HCT116 (cell line): ENCODE measurements at regions not wholly inside any gene's neighbourhood (a gene's known extent, or its start where the extent isn't known, plus 50 kb on each side); places are given as distances from the start of the nearest gene placed in this dataset.

Experiments used
- ATAC-seq: fragments of 200-7000 bp; cut with Tn5 transposase; 2 replicates; pipeline ENCODE4 v1.9.1; 2020; ENCODE audit warnings: mild to moderate bottlenecking, moderate library complexity
- BruUV-seq: library from RNA; stranded (reverse); fragments of 400-500 nt; replicated peaks from 2 replicates; lab custom pipeline; 2021; lab: Mats Ljungman, UMichigan
- CTCF ChIA-PET: fragments of 300-600 bp; sonication (Branson Sonifier 250); formaldehyde crosslinking; loops from one replicate; lab custom pipeline; 2021; ENCODE audit warnings: antibody characterized with exemption; lab: Charles Lee
- POLR2A ChIA-PET: fragments of 300-600, 350-600 bp; sonication (Branson Sonifier 250); formaldehyde crosslinking; loops from one replicate; lab custom pipeline; 2021; ENCODE audit warnings: antibody characterized with exemption; lab: Charles Lee
- RAD21 ChIA-PET, 2 experiments: fragments of 300-600 bp; sonication (Branson Sonifier 250); formaldehyde crosslinking; loops; one replicate each; lab custom pipeline; 2023; ENCODE audit warnings: low total read pairs in 2 of 2; ENCODE audit not compliant: uncharacterized antibody in 2 of 2, unreplicated experiment in 2 of 2, low non-redundant PET in 1 of 2; lab: Charles Lee
- DNase-seq: peaks from one replicate; pipeline ENCODE4 v3.0.0-alpha.2; 2010; ENCODE audit warnings: low read depth, low spot score
- H2AFZ ChIP-seq: fragments of 200-600 bp; shearing (Covaris generic), sonication (generic); 2 replicates; pipeline ENCODE4 v1.6.1; 2017; ENCODE audit warnings: low read depth, mixed run types, mixed read lengths, antibody characterized with exemption, low read length; ENCODE audit not compliant: poor library complexity, severe bottlenecking
- H3K27ac ChIP-seq: 2 replicates; pipeline ENCODE4 v1.5.1; 2012; ENCODE audit warnings: low read depth, low read length
- H3K27me3 ChIP-seq: fragments of 200-600 bp; sonication (generic); 2 replicates; pipeline ENCODE4 v1.6.1; 2016; ENCODE audit warnings: mixed run types, low read length, mixed read lengths; ENCODE audit not compliant: insufficient read depth
- H3K36me3 ChIP-seq, 2 experiments: fragments of 200-500 bp in 1 of 2; fragments of 200-600 bp in 1 of 2; sonication (Bioruptor generic) in 1 of 2; sonication (generic) in 1 of 2; 2 replicates each; pipeline versions ENCODE4 v1.5.1 to v1.6.1; 2014 to 2016; ENCODE audit warnings: low read length in 2 of 2, inconsistent platforms in 1 of 2, mixed read lengths in 1 of 2, mixed run types in 1 of 2; ENCODE audit not compliant: insufficient read depth in 2 of 2, control insufficient read depth in 1 of 2
- H3K4me1 ChIP-seq, 2 experiments: fragments of 200-600 bp in 1 of 2; sonication (generic) in 1 of 2; 2 replicates each; pipeline versions ENCODE4 v1.5.1 to v1.6.1; 2012 to 2017; ENCODE audit warnings: low read length in 2 of 2, inconsistent platforms in 1 of 2, mild to moderate bottlenecking in 1 of 2, mixed read lengths in 1 of 2, mixed run types in 1 of 2, moderate library complexity in 1 of 2; ENCODE audit not compliant: insufficient read depth in 2 of 2, control insufficient read depth in 1 of 2
- H3K4me2 ChIP-seq: fragments of 200-600 bp; sonication (generic); 2 replicates; pipeline ENCODE4 v1.6.1; 2017; ENCODE audit warnings: mixed run types, low read length, mixed read lengths
- H3K4me3 ChIP-seq, 2 experiments: fragments of 200-600 bp in 1 of 2; sonication (generic) in 1 of 2; replicated peaks in 1 of 2; 2 replicates each; pipeline ENCODE4 v1.5.1; 2011 to 2016; ENCODE audit warnings: low read length in 2 of 2, control low read depth in 1 of 2, low read depth in 1 of 2, mild to moderate bottlenecking in 1 of 2, mixed read lengths in 1 of 2, mixed run types in 1 of 2
- H3K79me2 ChIP-seq: fragments of 200-600 bp; sonication (generic); 2 replicates; pipeline ENCODE4 v1.6.1; 2017; ENCODE audit warnings: mild to moderate bottlenecking, mixed run types, low read length, moderate library complexity, mixed read lengths; ENCODE audit not compliant: insufficient read depth
- H3K9ac ChIP-seq: fragments of 200-600 bp; sonication (generic); 2 replicates; pipeline ENCODE4 v1.6.1; 2016; ENCODE audit warnings: low read length, mixed read lengths
- H3K9me2 ChIP-seq: fragments of 200-600 bp; sonication (generic), shearing (Covaris generic); 2 replicates; pipeline ENCODE4 v1.6.1; 2017; ENCODE audit warnings: mixed run types, mild to moderate bottlenecking, moderate library complexity; ENCODE audit not compliant: insufficient read depth
- H3K9me3 ChIP-seq, 2 experiments: fragments of 200-500 bp in 1 of 2; fragments of 200-600 bp in 1 of 2; sonication (Bioruptor generic) in 1 of 2; sonication (generic) in 1 of 2; 2 replicates each; pipeline ENCODE4 v1.6.1; 2014 to 2017; ENCODE audit warnings: low read length in 2 of 2, mixed read lengths in 2 of 2, inconsistent platforms in 1 of 2, low read depth in 1 of 2, mild to moderate bottlenecking in 1 of 2, mixed run types in 1 of 2, moderate library complexity in 1 of 2; ENCODE audit not compliant: control insufficient read depth in 1 of 2, insufficient read depth in 1 of 2
- H4K20me1 ChIP-seq: fragments of 200-600 bp; sonication (generic), shearing (Covaris generic); 2 replicates; pipeline ENCODE4 v1.6.1; 2017; ENCODE audit warnings: mixed run types, mild to moderate bottlenecking, moderate library complexity; ENCODE audit not compliant: insufficient read depth
- ATF3 ChIP-seq: IDR thresholded peaks from 2 replicates; pipeline ENCODE4 v1.6.1; 2012
- CBX3 ChIP-seq: IDR thresholded peaks from 2 replicates; pipeline ENCODE4 v1.6.1; 2012; ENCODE audit warnings: low read depth
- CEBPB ChIP-seq: IDR thresholded peaks from 2 replicates; pipeline ENCODE4 v1.6.1; 2012; ENCODE audit warnings: low read depth
- FOSL1 ChIP-seq: IDR thresholded peaks from 2 replicates; pipeline ENCODE4 v1.6.1; 2012; ENCODE audit warnings: low read depth
- JUND ChIP-seq: IDR thresholded peaks from 2 replicates; pipeline ENCODE4 v1.6.1; 2012
- POLR2A ChIP-seq: IDR thresholded peaks from 2 replicates; pipeline ENCODE4 v1.7.0; 2011; ENCODE audit warnings: borderline replicate concordance; ENCODE audit not compliant: insufficient read depth, insufficient read length; ENCODE audit errors: extremely low read depth
- POLR2AphosphoS5 ChIP-seq: IDR thresholded peaks from 2 replicates; pipeline ENCODE4 v1.6.1; 2011; ENCODE audit warnings: mild to moderate bottlenecking, low read depth, low read length, moderate library complexity
- SP1 ChIP-seq: IDR thresholded peaks from 2 replicates; pipeline ENCODE4 v1.6.1; 2012; ENCODE audit warnings: low read depth
- SRF ChIP-seq: IDR thresholded peaks from 2 replicates; pipeline ENCODE4 v1.6.1; 2012; ENCODE audit warnings: low read depth
- YY1 ChIP-seq: IDR thresholded peaks from 2 replicates; pipeline ENCODE4 v1.6.1; 2011; ENCODE audit warnings: low read length, low read depth, moderate library complexity, mild to moderate bottlenecking; ENCODE audit not compliant: insufficient replicate concordance; ENCODE audit errors: extremely low read depth
- ZFX ChIP-seq: fragments of 450-650 bp; IDR thresholded peaks from 2 replicates; pipeline ENCODE4 v1.6.1; 2017
- ZNF274 ChIP-seq: fragments of 200-500 bp; sonication (Bioruptor generic); IDR thresholded peaks from 2 replicates; pipeline ENCODE4 v1.6.1; 2014; ENCODE audit warnings: mild to moderate bottlenecking, low read depth, low read length, inconsistent platforms
- intact Hi-C: fragments of 100-400 bp; cut with micrococcal nuclease; formaldehyde crosslinking; loops from 2 replicates; pipeline ENCODE4 v1.10.0; 2022
- TF ChIP-seq, protein P1 (sequence below): IDR thresholded peaks from 2 replicates; pipeline ENCODE4 v1.6.1; 2012; ENCODE audit warnings: low read depth

DNA sequence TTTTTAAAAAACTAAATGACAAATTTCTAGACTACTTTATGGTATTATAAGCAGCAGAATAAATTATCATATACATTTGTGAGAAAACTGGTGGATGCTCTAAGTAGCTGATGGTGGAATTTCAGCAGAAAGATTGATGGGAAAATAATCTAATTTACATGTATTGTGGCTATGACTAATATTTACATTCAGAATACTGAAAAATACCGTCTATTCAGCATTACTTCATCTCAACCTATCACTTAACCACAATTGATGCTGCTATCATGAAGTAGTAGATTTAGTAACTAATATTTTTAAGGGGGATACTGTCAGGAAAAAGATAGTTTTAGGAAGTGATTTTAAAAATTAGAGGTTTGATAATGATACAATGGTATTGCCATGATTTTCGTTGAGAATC, 137.9 kb downstream of the IFI44 start:
- Histone ChIP-seq H3K79me2 (no peaks in the 10 kb centered on the region), H3K9me3 (no peaks in the 10 kb centered on the region), H4K20me1 (no peaks in the 10 kb centered on the region), H3K27ac (no peak overlapping the region), H3K36me3 (no peaks in the 10 kb centered on the region), H3K4me2 (no peak overlapping the region), H3K4me3 (no peak overlapping the region), H2AFZ (no peak overlapping the region), H3K4me1 (no peaks in the 10 kb centered on the region), H3K9me2 (no peaks in the 10 kb centered on the region; the same call in 1 of the 2 replicates), H3K9ac (no peak overlapping the region), H3K27me3 (no peaks in the 10 kb centered on the region)
- ATAC-seq (no peak), DNase-seq (no peak)
- ChIA-PET RAD21 (no interaction called here), POLR2A (no interaction called here)
- no TSS peak for BruUV-seq
- intact Hi-C loops, result no loop called here
- TF ChIP-seq SRF, result no peak
- TF ChIP-seq POLR2AphosphoS5, result no peak
- TF ChIP-seq CBX3, result no peak
- no peak for TF ChIP-seq CEBPB
- TF ChIP-seq POLR2A, result no peak
- no peak for TF ChIP-seq ZFX
- TF ChIP-seq ATF3, result no peak
- no peak for TF ChIP-seq ZNF274
- TF ChIP-seq SP1, result no peak
- TF ChIP-seq, protein P1, sequence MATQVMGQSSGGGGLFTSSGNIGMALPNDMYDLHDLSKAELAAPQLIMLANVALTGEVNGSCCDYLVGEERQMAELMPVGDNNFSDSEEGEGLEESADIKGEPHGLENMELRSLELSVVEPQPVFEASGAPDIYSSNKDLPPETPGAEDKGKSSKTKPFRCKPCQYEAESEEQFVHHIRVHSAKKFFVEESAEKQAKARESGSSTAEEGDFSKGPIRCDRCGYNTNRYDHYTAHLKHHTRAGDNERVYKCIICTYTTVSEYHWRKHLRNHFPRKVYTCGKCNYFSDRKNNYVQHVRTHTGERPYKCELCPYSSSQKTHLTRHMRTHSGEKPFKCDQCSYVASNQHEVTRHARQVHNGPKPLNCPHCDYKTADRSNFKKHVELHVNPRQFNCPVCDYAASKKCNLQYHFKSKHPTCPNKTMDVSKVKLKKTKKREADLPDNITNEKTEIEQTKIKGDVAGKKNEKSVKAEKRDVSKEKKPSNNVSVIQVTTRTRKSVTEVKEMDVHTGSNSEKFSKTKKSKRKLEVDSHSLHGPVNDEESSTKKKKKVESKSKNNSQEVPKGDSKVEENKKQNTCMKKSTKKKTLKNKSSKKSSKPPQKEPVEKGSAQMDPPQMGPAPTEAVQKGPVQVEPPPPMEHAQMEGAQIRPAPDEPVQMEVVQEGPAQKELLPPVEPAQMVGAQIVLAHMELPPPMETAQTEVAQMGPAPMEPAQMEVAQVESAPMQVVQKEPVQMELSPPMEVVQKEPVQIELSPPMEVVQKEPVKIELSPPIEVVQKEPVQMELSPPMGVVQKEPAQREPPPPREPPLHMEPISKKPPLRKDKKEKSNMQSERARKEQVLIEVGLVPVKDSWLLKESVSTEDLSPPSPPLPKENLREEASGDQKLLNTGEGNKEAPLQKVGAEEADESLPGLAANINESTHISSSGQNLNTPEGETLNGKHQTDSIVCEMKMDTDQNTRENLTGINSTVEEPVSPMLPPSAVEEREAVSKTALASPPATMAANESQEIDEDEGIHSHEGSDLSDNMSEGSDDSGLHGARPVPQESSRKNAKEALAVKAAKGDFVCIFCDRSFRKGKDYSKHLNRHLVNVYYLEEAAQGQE, result no peak
- no peak for TF ChIP-seq YY1
- no peak for TF ChIP-seq JUND
- TF ChIP-seq FOSL1, result no peak
- TF ChIP-seq, all 23 proteins: peak for 0
- CTCF ChIA-PET, result no interaction called here
